ENCODE measurements at regions not wholly inside any gene's neighbourhood (a gene's known extent, or its start where the extent isn't known, plus 50 kb on each side); places are given as distances from the start of the nearest gene placed in this dataset.

- Histone ChIP-seq H3K27ac (no peak overlapping the region), H3K4me3 (no peak overlapping the region), H3K9me3 (no peaks in the 10 kb centered on the region), H3K4me1 (no peaks in the 10 kb centered on the region), H3K36me3 (replicated peaks in 1 of 2; ENCODE audit: insufficient read depth in 1 of 2, low read depth in 2 of 2) (no peaks in the 10 kb centered on the region), H3K27me3 (no peaks in the 10 kb centered on the region)
- intact Hi-C loops (cut with DNase I): no loop called here
- DNase-seq (no peak), ATAC-seq (no peak)
- no peak for TF ChIP-seq CTCF (IDR thresholded peaks at IDR 0.05)
- TF ChIP-seq POLR2A (IDR thresholded peaks at IDR 0.05): no peak
Measured at GRCh38 chr1:87961992-87962391, 633.3 kb downstream of the LMO4 start.

- Histone ChIP-seq H3K9me3 (no peaks in the 10 kb centered on the region), H3K27ac (no peak overlapping the region), H3K4me1 (no peaks in the 10 kb centered on the region), H3K27me3 (no peaks in the 10 kb centered on the region), H3K4me3 (no peak overlapping the region), H3K36me3 (replicated peaks in 1 of 2; ENCODE audit: insufficient read depth in 1 of 2, low read depth in 2 of 2) (no peaks in the 10 kb centered on the region)
- whole genome bisulfite sequencing, 2 donors: 68 to 71% methylated on average over 2 of the region's 2 CpGs
- ATAC-seq: no peak
- intact Hi-C loops (cut with DNase I): no loop called here
- TF ChIP-seq POLR2A (IDR thresholded peaks at IDR 0.05): no peak
- no peak for DNase-seq
Measured at GRCh38 chr1:87963556-87963955, 634.9 kb downstream of the LMO4 start.

- intact Hi-C loops (cut with DNase I): no loop called here
- no peak overlapping the region for H3K27ac ChIP-seq
- H3K27me3 ChIP-seq: no peaks in the 10 kb centered on the region
- WGBS, 2 donors: 86% methylated on average over 5 of the region's 5 CpGs
- TF ChIP-seq POLR2A (IDR thresholded peaks at IDR 0.05) (no peak), CTCF (IDR thresholded peaks at IDR 0.05) (no peak)
- H3K36me3 ChIP-seq (replicated peaks in 1 of 2; ENCODE audit: insufficient read depth in 1 of 2, low read depth in 2 of 2): no peaks in the 10 kb centered on the region
- no peak for DNase-seq
- H3K9me3 ChIP-seq: no peaks in the 10 kb centered on the region
- H3K4me3 ChIP-seq: no peak overlapping the region
- ATAC-seq: no peak
- no peaks in the 10 kb centered on the region for H3K4me1 ChIP-seq
Measured at GRCh38 chr1:87965193-87965592, 636.5 kb downstream of the LMO4 start.

- intact Hi-C loops (cut with DNase I): no loop called here
- DNase-seq: peak in 1 of 4 donors; percentile 28
- WGBS, 2 donors: 70% methylated on average over 4 of the region's 4 CpGs
- peak; percentile 38 for ATAC-seq
- no peaks in the 10 kb centered on the region for H3K27me3 ChIP-seq
- no peaks in the 10 kb centered on the region for H3K9me3 ChIP-seq
- no peak for TF ChIP-seq CTCF (IDR thresholded peaks at IDR 0.05)
- no peak for TF ChIP-seq POLR2A (IDR thresholded peaks at IDR 0.05)
- H3K27ac ChIP-seq: no peak overlapping the region
- no peaks in the 10 kb centered on the region for H3K36me3 ChIP-seq (replicated peaks in 1 of 2; ENCODE audit: insufficient read depth in 1 of 2, low read depth in 2 of 2)
- no peak overlapping the region for H3K4me3 ChIP-seq
- no peaks in the 10 kb centered on the region for H3K4me1 ChIP-seq
Measured at GRCh38 chr1:87968197-87968955, 639.7 kb downstream of the LMO4 start.

- no peaks in the 10 kb centered on the region for H3K27me3 ChIP-seq
- no peaks in the 10 kb centered on the region for H3K4me1 ChIP-seq
- ATAC-seq (no peak), DNase-seq (no peak)
- intact Hi-C loops (cut with DNase I): no loop called here
- TF ChIP-seq CTCF (IDR thresholded peaks at IDR 0.05): no peak
- TF ChIP-seq POLR2A (IDR thresholded peaks at IDR 0.05): no peak
- H3K36me3 ChIP-seq (replicated peaks in 1 of 2; ENCODE audit: insufficient read depth in 1 of 2, low read depth in 2 of 2): no peaks in the 10 kb centered on the region
- no peak overlapping the region for H3K4me3 ChIP-seq
- H3K27ac ChIP-seq: no peak overlapping the region
- H3K9me3 ChIP-seq: no peaks in the 10 kb centered on the region
- WGBS, 2 donors: 57% methylated on average over 2 of the region's 2 CpGs
Measured at GRCh38 chr1:87969040-87969439, 640.4 kb downstream of the LMO4 start.

All from body of pancreas (tissue), 4 donors.